CD4-positive, alpha-beta T cell treated with Interleukin-21 for 1 hour (primary cell): ENCODE measurements at regions not wholly inside any gene's neighbourhood (a gene's known extent, or its start where the extent isn't known, plus 50 kb on each side); places are given as distances from the start of the nearest gene placed in this dataset.
"Not testable (repeated sequence)": the region's sequence is repeated elsewhere in the genome, so short reads cannot be mapped to it uniquely, and the experiment has no call there.

Source experiments
- DNase-seq: peaks from one replicate; pipeline ENCODE4 v3.0.0-alpha.2; 2020

- no peak for DNase-seq
These were observed 64.0 kb downstream of the GPRASP3 start for GRCh38 chrX:102784550-102784949.

- no peak for DNase-seq
These were observed 66.7 kb downstream of the GPRASP3 start for GRCh38 chrX:102787283-102787682.

GRCh38 chrX:102808336-102808735 is 87.8 kb downstream of the GPRASP3 start:
- no peak for DNase-seq

GRCh38 chrX:102818269-102818668 is 97.7 kb downstream of the GPRASP3 start:
- DNase-seq: not testable (repeated sequence)

GRCh38 chrX:102832661-102833060 is 104.4 kb upstream of the RAB40AL start:
- no peak for DNase-seq

GRCh38 chrX:102833136-102833535 is 103.9 kb upstream of the RAB40AL start:
- no peak for DNase-seq

GRCh38 chrX:102835504-102836146 is 101.4 kb upstream of the RAB40AL start:
- DNase-seq: peak; percentile 12

- DNase-seq: no peak
These were observed 99.2 kb upstream of the RAB40AL start for GRCh38 chrX:102837847-102838246.

- no peak for DNase-seq
These were observed 96.0 kb upstream of the RAB40AL start for GRCh38 chrX:102840871-102841705.

GRCh38 chrX:102841706-102842003 is 95.4 kb upstream of the RAB40AL start:
- no peak for DNase-seq

- DNase-seq: no peak
These were observed 92.1 kb upstream of the RAB40AL start for GRCh38 chrX:102845020-102845419.

GRCh38 chrX:102846544-102847236 is 90.4 kb upstream of the RAB40AL start:
- DNase-seq: no peak

- no peak for DNase-seq
These were observed 89.7 kb upstream of the RAB40AL start for GRCh38 chrX:102847362-102847761.

- no peak for DNase-seq
These were observed 87.7 kb upstream of the RAB40AL start for GRCh38 chrX:102849396-102849795.

- not testable (repeated sequence) for DNase-seq
These were observed 78.1 kb upstream of the RAB40AL start for GRCh38 chrX:102858826-102859549.

GRCh38 chrX:102859550-102859871 is 77.6 kb upstream of the RAB40AL start:
- DNase-seq: no peak

- no peak for DNase-seq
These were observed 76.8 kb upstream of the RAB40AL start for GRCh38 chrX:102860235-102860634.

GRCh38 chrX:102863735-102864134 is 73.3 kb upstream of the RAB40AL start:
- peak; percentile 74 for DNase-seq

- no peak for DNase-seq
These were observed 70.0 kb upstream of the RAB40AL start for GRCh38 chrX:102866981-102867656.

GRCh38 chrX:102883491-102883890 is 53.6 kb upstream of the RAB40AL start:
- no peak for DNase-seq
